NCI-H1436 treated with DMSO at 0.1 percent for 48 hours (cell line): ENCODE measurements at regions not wholly inside any gene's neighbourhood (a gene's known extent, or its start where the extent isn't known, plus 50 kb on each side); places are given as distances from the start of the nearest gene placed in this dataset.
A peak's percentile ranks its signal among the peaks of the same experiment; 100 is the strongest.

Source experiments
- DNase-seq: peaks from one replicate; lab custom pipeline; 2025; lab: John Stamatoyannopoulos, UW

- DNase-seq: no peak
Observed at GRCh38 chr1:98480271-98480670, 181.2 kb upstream of the SNX7 start.

GRCh38 chr1:98478121-98478520, 183.4 kb upstream of the SNX7 start:
- no peak for DNase-seq

- no peak for DNase-seq
Observed at GRCh38 chr1:98472878-98473277, 188.6 kb upstream of the SNX7 start.

GRCh38 chr1:98471633-98472032, 189.9 kb upstream of the SNX7 start:
- DNase-seq: no peak

GRCh38 chr1:98468111-98468717, 193.3 kb upstream of the SNX7 start:
- DNase-seq: peak; percentile 47

- no peak for DNase-seq
Observed at GRCh38 chr1:98467586-98467985, 193.9 kb upstream of the SNX7 start.

- DNase-seq: no peak
Observed at GRCh38 chr1:98467122-98467521, 194.4 kb upstream of the SNX7 start.

- DNase-seq: no peak
Observed at GRCh38 chr1:98461873-98462385, 199.6 kb upstream of the SNX7 start.

GRCh38 chr1:98460136-98460535, 201.4 kb upstream of the SNX7 start:
- DNase-seq: no peak

GRCh38 chr1:98459486-98459870, 202.0 kb upstream of the SNX7 start:
- DNase-seq: no peak

GRCh38 chr1:98458511-98459485, 202.7 kb upstream of the SNX7 start:
- no peak for DNase-seq

GRCh38 chr1:98457248-98457647, 204.3 kb upstream of the SNX7 start:
- DNase-seq: no peak

GRCh38 chr1:98454666-98455065, 206.9 kb upstream of the SNX7 start:
- no peak for DNase-seq

- DNase-seq: no peak
Observed at GRCh38 chr1:98453066-98453465, 208.5 kb upstream of the SNX7 start.

GRCh38 chr1:98452162-98452561, 209.4 kb upstream of the SNX7 start:
- peak; percentile 84 for DNase-seq

- DNase-seq: no peak
Observed at GRCh38 chr1:98441281-98441680, 220.2 kb upstream of the SNX7 start.

GRCh38 chr1:98439471-98439870, 222.1 kb upstream of the SNX7 start:
- no peak for DNase-seq

- DNase-seq: no peak
Observed at GRCh38 chr1:98437540-98437939, 224.0 kb upstream of the SNX7 start.

GRCh38 chr1:98437011-98437410, 224.5 kb upstream of the SNX7 start:
- no peak for DNase-seq

- DNase-seq: peak; percentile 40
Observed at GRCh38 chr1:98429965-98430443, 231.5 kb upstream of the SNX7 start.

GRCh38 chr1:98428864-98429263, 232.7 kb upstream of the SNX7 start:
- no peak for DNase-seq

GRCh38 chr1:98427664-98428063, 233.9 kb upstream of the SNX7 start:
- no peak for DNase-seq

GRCh38 chr1:98426092-98426491, 235.4 kb upstream of the SNX7 start:
- DNase-seq: no peak
